Vagina (tissue), 2 donors: ENCODE measurements at regions not wholly inside any gene's neighbourhood (a gene's known extent, or its start where the extent isn't known, plus 50 kb on each side); places are given as distances from the start of the nearest gene placed in this dataset.

Experiments used
- POLR2A ChIP-seq, 2 donors: fragments of 450-650 bp; IDR thresholded peaks; one replicate each; pipeline ENCODE4 v1.6.1; 2017; ENCODE audit warnings: antibody characterized with exemption in 2 of 2, mild to moderate bottlenecking in 2 of 2, moderate library complexity in 2 of 2
- POLR2AphosphoS5 ChIP-seq, 2 donors: sonication (generic); formaldehyde crosslinking; IDR thresholded peaks; one replicate each; pipeline ENCODE4 v1.9.0; 2017; ENCODE audit warnings: antibody characterized with exemption in 2 of 2, mild to moderate bottlenecking in 2 of 2, low read depth in 1 of 2; ENCODE audit not compliant: insufficient read depth in 1 of 2
- TF ChIP-seq, protein P1 (sequence below), 3 experiments: fragments of 450-650 bp in 2 of 3; fragments of 200-600 bp in 1 of 3; sonication (generic) in 1 of 3; IDR thresholded peaks; one replicate each; pipeline ENCODE4 v1.5.1; 2017 to 2019; ENCODE audit warnings: antibody characterized with exemption in 3 of 3, mild to moderate bottlenecking in 2 of 3, moderate library complexity in 2 of 3

GRCh38 chr5:167594061-167594435 lies 697.4 kb upstream of the WWC1 start:
- TF ChIP-seq, protein P1, sequence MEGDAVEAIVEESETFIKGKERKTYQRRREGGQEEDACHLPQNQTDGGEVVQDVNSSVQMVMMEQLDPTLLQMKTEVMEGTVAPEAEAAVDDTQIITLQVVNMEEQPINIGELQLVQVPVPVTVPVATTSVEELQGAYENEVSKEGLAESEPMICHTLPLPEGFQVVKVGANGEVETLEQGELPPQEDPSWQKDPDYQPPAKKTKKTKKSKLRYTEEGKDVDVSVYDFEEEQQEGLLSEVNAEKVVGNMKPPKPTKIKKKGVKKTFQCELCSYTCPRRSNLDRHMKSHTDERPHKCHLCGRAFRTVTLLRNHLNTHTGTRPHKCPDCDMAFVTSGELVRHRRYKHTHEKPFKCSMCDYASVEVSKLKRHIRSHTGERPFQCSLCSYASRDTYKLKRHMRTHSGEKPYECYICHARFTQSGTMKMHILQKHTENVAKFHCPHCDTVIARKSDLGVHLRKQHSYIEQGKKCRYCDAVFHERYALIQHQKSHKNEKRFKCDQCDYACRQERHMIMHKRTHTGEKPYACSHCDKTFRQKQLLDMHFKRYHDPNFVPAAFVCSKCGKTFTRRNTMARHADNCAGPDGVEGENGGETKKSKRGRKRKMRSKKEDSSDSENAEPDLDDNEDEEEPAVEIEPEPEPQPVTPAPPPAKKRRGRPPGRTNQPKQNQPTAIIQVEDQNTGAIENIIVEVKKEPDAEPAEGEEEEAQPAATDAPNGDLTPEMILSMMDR (IDR thresholded peaks at IDR 0.05) = no peak
- no peak for TF ChIP-seq POLR2AphosphoS5 (IDR thresholded peaks at IDR 0.05; ENCODE audit: insufficient read depth in 1 of 2, low read depth in 1 of 2)
- TF ChIP-seq POLR2A (IDR thresholded peaks at IDR 0.05) = no peak
